Urinary bladder (tissue), 3 donors: ENCODE measurements at regions not wholly inside any gene's neighbourhood (a gene's known extent, or its start where the extent isn't known, plus 50 kb on each side); places are given as distances from the start of the nearest gene placed in this dataset.

Experiments used
- DNase-seq: peaks from one replicate; pipeline ENCODE4 v3.0.0-alpha.2; 2015; ENCODE audit errors: extremely low spot score
- H3K27ac ChIP-seq: one replicate; pipeline ENCODE4 v1.5.1; 2013; ENCODE audit warnings: low read depth, mild to moderate bottlenecking, moderate library complexity
- H3K36me3 ChIP-seq: one replicate; pipeline ENCODE4 v1.6.1; 2013; ENCODE audit warnings: mild to moderate bottlenecking, moderate library complexity; ENCODE audit not compliant: insufficient read depth
- H3K4me1 ChIP-seq: one replicate; pipeline ENCODE4 v1.6.1; 2013; ENCODE audit warnings: mild to moderate bottlenecking, moderate library complexity; ENCODE audit not compliant: insufficient read depth
- H3K4me3 ChIP-seq: one replicate; pipeline ENCODE4 v1.5.1; 2013; ENCODE audit warnings: low read depth, low read length
- WGBS: extraction: QIAGEN DNeasy Blood & Tissue Kit; methylation state at CpG from one replicate; pipeline ENCODE4 v1.1.7; 2013; 5-methylcytosine and 5-hydroxymethylcytosine counted together
- donor health status: healthy with polysubstance abuse.
- donor health status: healthy.

GRCh38 chr10:63727636-63728035 is 206.4 kb downstream of the REEP3 start:
- WGBS: 55% methylated on average over 4 of the region's 4 CpGs

GRCh38 chr10:63735305-63735704 is 214.1 kb downstream of the REEP3 start:
- WGBS: 80% methylated on average over 3 of the region's 3 CpGs
- no peaks in the 10 kb centered on the region for H3K4me1 ChIP-seq
- no peak overlapping the region for H3K4me3 ChIP-seq
- H3K27ac ChIP-seq: no peak overlapping the region
- no peak for DNase-seq
- no peaks in the 10 kb centered on the region for H3K36me3 ChIP-seq

More at GRCh38 chr10:63727636-63728035, 206.4 kb downstream of the REEP3 start:
- DNase-seq: no peak
- Histone ChIP-seq H3K36me3 (no peaks in the 10 kb centered on the region), H3K4me3 (no peak overlapping the region), H3K27ac (no peak overlapping the region), H3K4me1 (no peaks in the 10 kb centered on the region)

- DNase-seq: no peak
- no peak overlapping the region for H3K4me3 ChIP-seq
- H3K27ac ChIP-seq: no peak overlapping the region
- H3K4me1 ChIP-seq: no peaks in the 10 kb centered on the region
- H3K36me3 ChIP-seq: no peaks in the 10 kb centered on the region
- 73% methylated on average over 2 of the region's 2 CpGs for WGBS
These were observed 217.2 kb downstream of the REEP3 start for GRCh38 chr10:63738410-63738809.

- DNase-seq: no peak
- H3K27ac ChIP-seq: no peak overlapping the region
These were observed 223.1 kb downstream of the REEP3 start for GRCh38 chr10:63744060-63744941.

GRCh38 chr10:63749915-63750314 is 228.7 kb downstream of the REEP3 start:
- Histone ChIP-seq H3K4me3 (no peak overlapping the region), H3K36me3 (no peaks in the 10 kb centered on the region), H3K4me1 (no peaks in the 10 kb centered on the region), H3K27ac (no peak overlapping the region)
- WGBS: 71% methylated on average over 2 of the region's 2 CpGs
- DNase-seq: no peak

More at GRCh38 chr10:63744060-63744941, 223.1 kb downstream of the REEP3 start:
- H3K36me3 ChIP-seq: no peaks in the 10 kb centered on the region
- WGBS: 75% methylated on average over 5 of the region's 5 CpGs
- no peaks in the 10 kb centered on the region for H3K4me1 ChIP-seq
- H3K4me3 ChIP-seq: no peak overlapping the region

GRCh38 chr10:63751836-63752235 is 230.6 kb downstream of the REEP3 start:
- no peak for DNase-seq
- Histone ChIP-seq H3K4me1 (no peaks in the 10 kb centered on the region), H3K4me3 (no peak overlapping the region), H3K27ac (no peak overlapping the region), H3K36me3 (no peaks in the 10 kb centered on the region)

GRCh38 chr10:63752318-63752717 is 231.1 kb downstream of the REEP3 start:
- no peak for DNase-seq
- no peak overlapping the region for H3K4me3 ChIP-seq
- no peaks in the 10 kb centered on the region for H3K36me3 ChIP-seq
- 97% methylated on average over 6 of the region's 6 CpGs for WGBS
- H3K27ac ChIP-seq: no peak overlapping the region
- H3K4me1 ChIP-seq: no peaks in the 10 kb centered on the region

- no peak overlapping the region for H3K27ac ChIP-seq
- H3K4me1 ChIP-seq: no peaks in the 10 kb centered on the region
- H3K36me3 ChIP-seq: no peaks in the 10 kb centered on the region
- H3K4me3 ChIP-seq: no peak overlapping the region
- WGBS: 64% methylated on average over 2 of the region's 2 CpGs
- DNase-seq: no peak
These were observed 232.6 kb downstream of the REEP3 start for GRCh38 chr10:63753808-63754207.

- DNase-seq: no peak
- Histone ChIP-seq H3K4me1 (no peaks in the 10 kb centered on the region), H3K36me3 (no peaks in the 10 kb centered on the region), H3K27ac (no peak overlapping the region), H3K4me3 (no peak overlapping the region)
- 94% methylated on average over 2 of the region's 2 CpGs for WGBS
These were observed 234.2 kb downstream of the REEP3 start for GRCh38 chr10:63755441-63755840.

- Histone ChIP-seq H3K4me3 (no peak overlapping the region), H3K36me3 (no peaks in the 10 kb centered on the region), H3K27ac (no peak overlapping the region), H3K4me1 (no peaks in the 10 kb centered on the region)
- WGBS: 85% methylated on average over 2 of the region's 2 CpGs
- DNase-seq: no peak
These were observed 235.9 kb downstream of the REEP3 start for GRCh38 chr10:63757067-63757466.

GRCh38 chr10:63758080-63758479 is 236.9 kb downstream of the REEP3 start:
- H3K36me3 ChIP-seq: no peaks in the 10 kb centered on the region
- no peak overlapping the region for H3K27ac ChIP-seq
- 70% methylated on average over 1 of the region's 1 CpG for WGBS
- no peak for DNase-seq
- no peak overlapping the region for H3K4me3 ChIP-seq
- no peaks in the 10 kb centered on the region for H3K4me1 ChIP-seq

- DNase-seq: no peak
- no peak overlapping the region for H3K27ac ChIP-seq
These were observed 238.1 kb downstream of the REEP3 start for GRCh38 chr10:63759335-63759734.

GRCh38 chr10:63760034-63760707 is 239.0 kb downstream of the REEP3 start:
- DNase-seq: no peak
- H3K27ac ChIP-seq: no peak overlapping the region
- no peaks in the 10 kb centered on the region for H3K4me1 ChIP-seq
- no peak overlapping the region for H3K4me3 ChIP-seq
- WGBS: 58% methylated on average over 5 of the region's 5 CpGs
- H3K36me3 ChIP-seq: no peaks in the 10 kb centered on the region

More at GRCh38 chr10:63759335-63759734, 238.1 kb downstream of the REEP3 start:
- Histone ChIP-seq H3K4me3 (no peak overlapping the region), H3K36me3 (no peaks in the 10 kb centered on the region), H3K4me1 (no peaks in the 10 kb centered on the region)
- 84% methylated on average over 7 of the region's 7 CpGs for whole genome bisulfite sequencing

- H3K36me3 ChIP-seq: no peaks in the 10 kb centered on the region
- H3K4me3 ChIP-seq: no peak overlapping the region
- DNase-seq: no peak
- H3K27ac ChIP-seq: no peak overlapping the region
- 82% methylated on average over 1 of the region's 1 CpG for WGBS
- H3K4me1 ChIP-seq: no peaks in the 10 kb centered on the region
These were observed 239.5 kb downstream of the REEP3 start for GRCh38 chr10:63760708-63761047.
